Heart left ventricle (tissue), 16 donors: ENCODE measurements at regions not wholly inside any gene's neighbourhood (a gene's known extent, or its start where the extent isn't known, plus 50 kb on each side); places are given as distances from the start of the nearest gene placed in this dataset.
"Not testable (repeated sequence)": the region's sequence is repeated elsewhere in the genome, so short reads cannot be mapped to it uniquely, and the experiment has no call there.

Experiments used
- ATAC-seq, 4 donors: fragments of 200-7000 bp; cut with Tn5 transposase; one replicate each; pipeline ENCODE4 v1.9.1; 2020 to 2022; ENCODE audit warnings: moderate library complexity in 4 of 4, mild to moderate bottlenecking in 3 of 4, moderate number of reproducible peaks in 1 of 4
- DNase-seq, 5 donors: peaks; one replicate each; pipeline ENCODE4 v3.0.0-alpha.2; 2020
- H3K27ac ChIP-seq, 12 donors: fragments of 200-600 bp; sonication (generic) in 4 of 12; one replicate each; pipeline versions ENCODE4 v1.5.0 to v1.8.0; 2016 to 2022; ENCODE audit warnings: mild to moderate bottlenecking in 2 of 12
- H3K27me3 ChIP-seq, 9 donors: fragments of 200-600 bp; sonication (generic) in 2 of 9; one replicate each; pipeline versions ENCODE4 v1.5.1 to v1.8.0; 2016 to 2022; ENCODE audit warnings: mild to moderate bottlenecking in 3 of 9
- H3K36me3 ChIP-seq, 9 donors: fragments of 200-600 bp; sonication (generic) in 2 of 9; one replicate each; pipeline versions ENCODE4 v1.5.0 to v1.8.0; 2018 to 2022; ENCODE audit warnings: mild to moderate bottlenecking in 2 of 9
- H3K4me1 ChIP-seq, 12 donors: fragments of 200-600 bp; sonication (generic) in 4 of 12; one replicate each; pipeline versions ENCODE4 v1.5.0 to v1.8.0; 2016 to 2022; ENCODE audit warnings: mild to moderate bottlenecking in 3 of 12
- H3K4me3 ChIP-seq, 12 donors: fragments of 200-600 bp; sonication (generic) in 4 of 12; one replicate each; pipeline versions ENCODE4 v1.5.0 to v1.8.0; 2017 to 2022; ENCODE audit warnings: mild to moderate bottlenecking in 9 of 12, moderate library complexity in 4 of 12
- H3K9me3 ChIP-seq, 12 donors: fragments of 200-600 bp; sonication (generic) in 4 of 12; one replicate each; pipeline versions ENCODE4 v1.5.0 to v1.8.0; 2016 to 2022; ENCODE audit warnings: mild to moderate bottlenecking in 1 of 12
- POLR2A ChIP-seq, 2 donors: fragments of 450-650 bp; IDR thresholded peaks; one replicate each; pipeline ENCODE4 v1.6.1; 2017; ENCODE audit warnings: antibody characterized with exemption in 2 of 2, mild to moderate bottlenecking in 2 of 2, moderate library complexity in 2 of 2
- WGBS, 4 donors: extraction: QIAGEN DNeasy Blood & Tissue Kit in 2 of 4; methylation state at CpG; one replicate each; pipeline versions ENCODE4 v1.1.5 to v1.1.7; 2013 to 2018; 5-methylcytosine and 5-hydroxymethylcytosine counted together
- intact Hi-C, 10 donors: fragments of 100-400 bp; cut with DNase I; formaldehyde crosslinking; loops; one replicate each; pipeline versions ENCODE4 v1.11.1 to v1.14.2; 2022
- TF ChIP-seq, protein P1 (sequence below), 12 donors: fragments of 200-600 bp; sonication (generic) in 4 of 12; IDR thresholded peaks; one replicate each; pipeline versions ENCODE4 v1.5.0 to v1.8.0; 2018 to 2022; ENCODE audit warnings: antibody characterized with exemption in 12 of 12, mild to moderate bottlenecking in 5 of 12
- donor health status: ischemic (EF 13 %, LVEDD 7.1; RV severe dilation, severe dysfunction).
- donor health status: healthy with polysubstance abuse.
- donor health status: DM: no; HTN: yes; CAD: no.
- donor health status: DM: no; HTN: no; CAD: no.
- donor health status: ischemic (EF 25% LVEDD 6.9; RV normal size, moderate dysfunction).
- donor health status: ischemic (EF 25% LVEDD 5.7; RV mildly dilated, moderate dysfunction).
- donor health status: healthy.
- donor health status: DM: yes; HTN: yes; CAD: no.
- donor health status: ischemic (EF 35%, LVEDD 5.7; RV mildly dilated, moderate dysfunction).
- donor health status: nonischemic (EF 11% LVEDD 7.7; RV severe dilation, severe dysfunction).
- donor health status: DM: yes; HTN: yes; CAD: no.
- donor health status: PGD.
- donor health status: ischemic (EF 29% LVEDD 5.4; RV normal size, mild dysfunction).
- donor health status: nonischemic (EF 23%, LVEDD 6.1; RV moderate dilation, normal function).

DNA sequence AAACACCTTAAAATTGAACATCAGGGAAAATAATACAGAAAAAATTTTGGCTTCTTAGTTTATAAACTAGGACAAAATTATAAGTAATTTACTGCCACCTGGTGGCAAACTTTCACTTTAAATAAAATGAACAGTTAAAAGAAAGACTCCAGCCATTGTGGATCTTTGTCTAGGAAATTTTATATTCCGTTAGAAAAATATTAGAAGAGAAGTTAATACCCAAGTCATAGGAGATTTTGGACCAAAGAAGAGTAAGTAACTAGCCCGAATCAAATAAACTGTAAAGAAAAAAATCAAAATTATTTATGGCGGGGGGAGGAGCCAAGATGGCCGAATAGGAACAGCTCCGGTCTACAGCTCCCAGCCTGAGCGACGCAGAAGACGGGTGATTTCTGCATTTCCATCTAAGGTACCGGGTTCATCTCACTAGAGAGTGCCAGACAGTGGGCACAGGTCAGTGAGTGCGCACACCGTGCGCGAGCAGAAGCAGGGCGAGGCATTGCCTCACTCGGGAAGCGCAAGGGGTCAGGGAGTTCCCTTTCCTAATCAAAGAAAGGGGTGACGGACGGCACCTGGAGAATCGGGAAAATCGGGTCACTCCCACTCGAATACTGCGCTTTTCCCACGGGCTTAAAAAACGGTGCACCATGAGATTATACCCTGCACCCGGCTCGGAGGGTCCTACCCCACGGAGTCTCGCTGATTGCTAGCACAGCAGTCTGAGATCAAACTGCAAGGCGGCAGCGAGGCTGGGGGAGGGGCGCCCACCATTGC, 73.4 kb upstream of the SCIN start:
- H3K9me3 ChIP-seq, H3K27ac ChIP-seq, DNase-seq, H3K36me3 ChIP-seq, ATAC-seq, H3K4me1 ChIP-seq, H3K27me3 ChIP-seq: not testable (repeated sequence)
- peak overlapping the region in 5 of 12 donors; percentile 7 to 36 (median 23) for H3K4me3 ChIP-seq
- intact Hi-C loops: loop anchor here in 8 of 10 donors (10.0 kb wide), 5 partner anchors 52 to 1072 kb away; partner anchors contain the start of gene THSD7A (in 5 of the 8)
- WGBS, 4 donors: 73 to 85% (median 79%) methylated on average over 13 to 29 of the region's 31 CpGs
- TF ChIP-seq, protein P1, sequence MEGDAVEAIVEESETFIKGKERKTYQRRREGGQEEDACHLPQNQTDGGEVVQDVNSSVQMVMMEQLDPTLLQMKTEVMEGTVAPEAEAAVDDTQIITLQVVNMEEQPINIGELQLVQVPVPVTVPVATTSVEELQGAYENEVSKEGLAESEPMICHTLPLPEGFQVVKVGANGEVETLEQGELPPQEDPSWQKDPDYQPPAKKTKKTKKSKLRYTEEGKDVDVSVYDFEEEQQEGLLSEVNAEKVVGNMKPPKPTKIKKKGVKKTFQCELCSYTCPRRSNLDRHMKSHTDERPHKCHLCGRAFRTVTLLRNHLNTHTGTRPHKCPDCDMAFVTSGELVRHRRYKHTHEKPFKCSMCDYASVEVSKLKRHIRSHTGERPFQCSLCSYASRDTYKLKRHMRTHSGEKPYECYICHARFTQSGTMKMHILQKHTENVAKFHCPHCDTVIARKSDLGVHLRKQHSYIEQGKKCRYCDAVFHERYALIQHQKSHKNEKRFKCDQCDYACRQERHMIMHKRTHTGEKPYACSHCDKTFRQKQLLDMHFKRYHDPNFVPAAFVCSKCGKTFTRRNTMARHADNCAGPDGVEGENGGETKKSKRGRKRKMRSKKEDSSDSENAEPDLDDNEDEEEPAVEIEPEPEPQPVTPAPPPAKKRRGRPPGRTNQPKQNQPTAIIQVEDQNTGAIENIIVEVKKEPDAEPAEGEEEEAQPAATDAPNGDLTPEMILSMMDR (IDR thresholded peaks at IDR 0.05): peak in 11 of 12 donors; percentile 11 to 52 (median 43)

DNA sequence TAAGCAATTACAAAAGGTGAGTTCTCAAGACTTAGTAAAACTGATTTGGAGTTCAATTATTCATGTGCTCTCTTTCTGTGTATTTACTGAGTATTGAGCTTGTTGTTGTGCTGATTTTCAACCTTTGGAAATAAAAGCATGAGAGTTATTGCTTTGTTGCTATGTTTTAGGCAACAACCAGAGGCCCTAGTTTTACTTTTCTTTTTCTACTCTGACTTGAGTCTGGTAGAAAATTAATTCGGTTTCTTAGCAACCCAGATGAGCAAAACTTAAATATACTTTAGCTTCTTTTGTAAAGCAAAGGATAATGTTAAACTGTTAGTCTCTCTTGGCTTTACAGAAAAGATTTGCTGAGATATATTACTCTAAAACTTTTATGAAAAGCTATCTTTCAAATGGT, 66.4 kb upstream of the SCIN start:
- DNase-seq (no peak), ATAC-seq (no peak)
- Histone ChIP-seq H3K4me3 (no peak overlapping the region), H3K36me3 (no peaks in the 10 kb centered on the region), H3K27ac (no peak overlapping the region), H3K4me1 (no peaks in the 10 kb centered on the region), H3K27me3 (no peaks in the 10 kb centered on the region), H3K9me3 (no peaks in the 10 kb centered on the region)
- intact Hi-C loops: no loop called here
- TF ChIP-seq POLR2A (IDR thresholded peaks at IDR 0.05): no peak
- TF ChIP-seq, protein P1 (IDR thresholded peaks at IDR 0.05): no peak
- 31 to 45% (median 39%) methylated on average over 1 of the region's 1 CpG for WGBS, 4 donors

DNA sequence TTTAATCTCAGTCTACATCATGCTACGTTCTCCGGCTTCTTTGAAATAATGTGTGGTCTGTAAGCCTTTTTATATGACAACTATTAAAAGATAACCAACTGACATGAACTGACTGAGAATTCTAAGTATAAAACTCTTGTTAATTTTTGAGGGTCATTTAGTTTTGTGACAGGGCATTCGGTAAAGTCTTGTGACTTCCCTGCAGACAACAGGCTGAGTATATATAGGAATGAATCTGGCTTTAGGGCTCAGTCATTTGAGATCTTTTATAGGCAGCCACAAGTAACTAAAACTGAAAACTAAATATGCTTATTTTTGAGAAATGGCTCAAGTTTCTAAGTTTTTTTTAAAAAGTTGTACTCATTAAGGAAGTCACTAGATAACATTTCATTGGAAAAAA, 62.5 kb upstream of the SCIN start:
- H3K4me3 ChIP-seq: no peak overlapping the region
- no peaks in the 10 kb centered on the region for H3K27me3 ChIP-seq
- DNase-seq (no peak), ATAC-seq (no peak)
- H3K4me1 ChIP-seq: no peaks in the 10 kb centered on the region
- TF ChIP-seq, protein P1 (IDR thresholded peaks at IDR 0.05): no peak
- no peak for TF ChIP-seq POLR2A (IDR thresholded peaks at IDR 0.05)
- no peak overlapping the region for H3K27ac ChIP-seq
- intact Hi-C loops: no loop called here
- H3K36me3 ChIP-seq: no peaks in the 10 kb centered on the region
- H3K9me3 ChIP-seq: no peaks in the 10 kb centered on the region
- 77 to 86% (median 80%) methylated on average over 3 of the region's 3 CpGs for WGBS, 4 donors

DNA sequence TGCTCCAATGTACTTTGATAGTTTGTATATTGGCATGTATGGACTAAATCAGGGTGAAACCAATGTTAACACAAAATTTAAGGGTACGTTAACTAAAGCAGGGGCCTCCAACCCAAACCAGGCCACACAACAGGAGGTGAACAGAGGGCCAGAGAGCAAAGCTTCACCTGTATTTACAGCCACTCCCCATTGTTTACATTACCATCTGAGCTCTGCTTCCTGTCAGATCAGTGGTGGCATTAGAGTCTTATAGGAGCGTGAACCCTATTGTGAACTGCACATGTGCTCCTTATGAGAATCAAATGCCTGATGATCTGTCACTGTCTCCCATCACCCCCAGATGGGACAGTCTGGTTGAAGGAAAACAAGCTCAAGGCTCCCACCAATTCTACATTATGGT, 62.0 kb upstream of the SCIN start:
- Histone ChIP-seq H3K27me3 (no peaks in the 10 kb centered on the region), H3K27ac (no peak overlapping the region), H3K9me3 (no peaks in the 10 kb centered on the region), H3K4me1 (no peaks in the 10 kb centered on the region), H3K4me3 (no peak overlapping the region), H3K36me3 (no peaks in the 10 kb centered on the region)
- no peak for ATAC-seq
- 86 to 94% (median 88%) methylated on average over 2 of the region's 2 CpGs for WGBS, 4 donors
- intact Hi-C loops: no loop called here
- DNase-seq: no peak
- no peak for TF ChIP-seq POLR2A (IDR thresholded peaks at IDR 0.05)
- TF ChIP-seq, protein P1 (IDR thresholded peaks at IDR 0.05): no peak
